OCI-LY3 (cell line): ENCODE measurements at regions not wholly inside any gene's neighbourhood (a gene's known extent, or its start where the extent isn't known, plus 50 kb on each side); places are given as distances from the start of the nearest gene placed in this dataset.

ENCODE experiments used
- EZH2phosphoT487 ChIP-seq: fragments of 200-600 bp; shearing (Covaris generic); IDR thresholded peaks from 2 replicates; pipeline ENCODE4 v1.6.1; 2018; ENCODE audit warnings: antibody characterized with exemption, mixed run types, low read depth
- TF ChIP-seq, protein P1 (sequence below): fragments of 200-600, 300-600 bp; sonication (generic); IDR thresholded peaks from 2 replicates; pipeline ENCODE4 v1.5.1; 2014; ENCODE audit warnings: antibody characterized with exemption, low read length, low read depth

DNA sequence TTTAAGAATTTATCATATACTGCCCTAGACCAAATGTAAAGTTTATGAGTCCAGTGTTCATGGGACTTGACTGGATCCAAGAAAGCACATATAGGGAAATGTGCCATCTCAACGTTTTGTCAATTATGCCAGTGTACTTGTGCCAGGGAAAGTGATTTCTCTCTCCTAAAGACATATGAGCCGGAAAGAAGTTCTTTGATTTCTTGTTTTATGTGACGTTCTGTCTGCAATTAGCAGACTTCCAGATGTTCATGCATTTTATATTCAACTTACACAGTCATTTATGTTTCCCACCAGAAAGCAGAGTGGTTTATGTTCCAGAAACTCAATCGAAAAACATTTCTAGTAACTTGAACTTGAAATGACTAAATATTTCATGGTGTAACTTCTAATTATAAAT, 203.8 kb downstream of the FAM170A start:
- TF ChIP-seq, protein P1, sequence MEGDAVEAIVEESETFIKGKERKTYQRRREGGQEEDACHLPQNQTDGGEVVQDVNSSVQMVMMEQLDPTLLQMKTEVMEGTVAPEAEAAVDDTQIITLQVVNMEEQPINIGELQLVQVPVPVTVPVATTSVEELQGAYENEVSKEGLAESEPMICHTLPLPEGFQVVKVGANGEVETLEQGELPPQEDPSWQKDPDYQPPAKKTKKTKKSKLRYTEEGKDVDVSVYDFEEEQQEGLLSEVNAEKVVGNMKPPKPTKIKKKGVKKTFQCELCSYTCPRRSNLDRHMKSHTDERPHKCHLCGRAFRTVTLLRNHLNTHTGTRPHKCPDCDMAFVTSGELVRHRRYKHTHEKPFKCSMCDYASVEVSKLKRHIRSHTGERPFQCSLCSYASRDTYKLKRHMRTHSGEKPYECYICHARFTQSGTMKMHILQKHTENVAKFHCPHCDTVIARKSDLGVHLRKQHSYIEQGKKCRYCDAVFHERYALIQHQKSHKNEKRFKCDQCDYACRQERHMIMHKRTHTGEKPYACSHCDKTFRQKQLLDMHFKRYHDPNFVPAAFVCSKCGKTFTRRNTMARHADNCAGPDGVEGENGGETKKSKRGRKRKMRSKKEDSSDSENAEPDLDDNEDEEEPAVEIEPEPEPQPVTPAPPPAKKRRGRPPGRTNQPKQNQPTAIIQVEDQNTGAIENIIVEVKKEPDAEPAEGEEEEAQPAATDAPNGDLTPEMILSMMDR = no peak
- TF ChIP-seq EZH2phosphoT487 = no peak
